ENCODE measurements at regions not wholly inside any gene's neighbourhood (a gene's known extent, or its start where the extent isn't known, plus 50 kb on each side); places are given as distances from the start of the nearest gene placed in this dataset.

- no peak; the same call in none of the 2 replicates for TF ChIP-seq CTCF (IDR thresholded peaks at IDR 0.05)
- no peak for TF ChIP-seq E2F5 (CRISPR knock-in tag; IDR thresholded peaks at IDR 0.05)
- no peak for TF ChIP-seq ATF1 (CRISPR knock-in tag; IDR thresholded peaks at IDR 0.05)
- no peak for TF ChIP-seq CREM (CRISPR knock-in tag; IDR thresholded peaks at IDR 0.05)
- TF ChIP-seq FOXP1 (CRISPR knock-in tag; IDR thresholded peaks at IDR 0.05; ENCODE audit: borderline replicate concordance) = no peak
- no peak for TF ChIP-seq NR3C1 (CRISPR knock-in tag; conservative IDR thresholded peaks at IDR 0.05; ENCODE audit: low read depth)
- TF ChIP-seq ATF3 (CRISPR knock-in tag; conservative IDR thresholded peaks at IDR 0.05) = no peak
- no peak for TF ChIP-seq ESRRA (CRISPR knock-in tag; IDR thresholded peaks at IDR 0.05; ENCODE audit: borderline replicate concordance)
- TF ChIP-seq CBFB (CRISPR knock-in tag; IDR thresholded peaks at IDR 0.05; ENCODE audit: low read depth) = no peak
- TF ChIP-seq TP53 (CRISPR knock-in tag; IDR thresholded peaks at IDR 0.05) = no peak
- TF ChIP-seq AR (CRISPR knock-in tag; IDR thresholded peaks at IDR 0.05) = no peak
- TF ChIP-seq ZNF138 (CRISPR knock-in tag; conservative IDR thresholded peaks at IDR 0.05) = no peak
These were observed 132.8 kb upstream of the SLC24A5 start for GRCh38 chr15:47987908-47988532.
